ENCODE measurements at regions not wholly inside any gene's neighbourhood (a gene's known extent, or its start where the extent isn't known, plus 50 kb on each side); places are given as distances from the start of the nearest gene placed in this dataset.

GRCh38 chr21:28615276-28615675, 377.4 kb downstream of the LTN1 start:
- TF ChIP-seq CTCF (optimal IDR thresholded peaks at IDR 0.05 in 1 of 3, IDR thresholded peaks at IDR 0.05 in 1 of 3, conservative IDR thresholded peaks at IDR 0.05 in 1 of 3; ENCODE audit: extremely low read depth in 1 of 3, insufficient read depth in 2 of 3, low read length in 3 of 3): no peak
- TF ChIP-seq EZH2 (IDR thresholded peaks at IDR 0.05; ENCODE audit: low read length): no peak
